ENCODE measurements at regions not wholly inside any gene's neighbourhood (a gene's known extent, or its start where the extent isn't known, plus 50 kb on each side); places are given as distances from the start of the nearest gene placed in this dataset.

DNA sequence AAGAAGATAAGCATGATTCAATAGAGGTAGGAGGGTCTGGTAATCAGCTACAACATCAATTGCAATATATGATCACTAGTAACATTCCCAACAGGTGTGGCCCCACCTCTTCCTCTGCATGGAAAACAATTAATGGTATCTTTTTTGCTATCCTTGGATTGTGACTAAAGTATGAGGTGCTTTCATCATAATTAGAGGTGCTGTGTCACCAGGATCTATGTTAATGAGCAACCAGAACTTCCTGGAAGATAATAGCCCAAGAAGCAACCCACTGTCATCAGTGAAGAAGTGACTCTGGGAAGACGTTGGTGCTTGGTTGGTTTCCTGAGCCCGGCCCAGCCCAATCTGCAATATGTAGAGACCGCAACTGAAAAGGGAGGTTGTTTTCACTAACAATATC is 167.2 kb downstream of the SETD4 start:
- H3K27ac ChIP-seq (ENCODE audit: low read depth, low read length, poor library complexity, severe bottlenecking): no peak overlapping the region
- BruUV-seq (replicated peaks): no TSS peak
- intact Hi-C loops (cut with micrococcal nuclease; ENCODE audit: unreplicated experiment): no loop called here
- TF ChIP-seq EZH2phosphoT487 (IDR thresholded peaks at IDR 0.05; ENCODE audit: borderline replicate concordance, low read depth, low read length): no peak
- TF ChIP-seq, protein P1, sequence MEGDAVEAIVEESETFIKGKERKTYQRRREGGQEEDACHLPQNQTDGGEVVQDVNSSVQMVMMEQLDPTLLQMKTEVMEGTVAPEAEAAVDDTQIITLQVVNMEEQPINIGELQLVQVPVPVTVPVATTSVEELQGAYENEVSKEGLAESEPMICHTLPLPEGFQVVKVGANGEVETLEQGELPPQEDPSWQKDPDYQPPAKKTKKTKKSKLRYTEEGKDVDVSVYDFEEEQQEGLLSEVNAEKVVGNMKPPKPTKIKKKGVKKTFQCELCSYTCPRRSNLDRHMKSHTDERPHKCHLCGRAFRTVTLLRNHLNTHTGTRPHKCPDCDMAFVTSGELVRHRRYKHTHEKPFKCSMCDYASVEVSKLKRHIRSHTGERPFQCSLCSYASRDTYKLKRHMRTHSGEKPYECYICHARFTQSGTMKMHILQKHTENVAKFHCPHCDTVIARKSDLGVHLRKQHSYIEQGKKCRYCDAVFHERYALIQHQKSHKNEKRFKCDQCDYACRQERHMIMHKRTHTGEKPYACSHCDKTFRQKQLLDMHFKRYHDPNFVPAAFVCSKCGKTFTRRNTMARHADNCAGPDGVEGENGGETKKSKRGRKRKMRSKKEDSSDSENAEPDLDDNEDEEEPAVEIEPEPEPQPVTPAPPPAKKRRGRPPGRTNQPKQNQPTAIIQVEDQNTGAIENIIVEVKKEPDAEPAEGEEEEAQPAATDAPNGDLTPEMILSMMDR (conservative IDR thresholded peaks at IDR 0.05; ENCODE audit: low read length): no peak
- no peaks in the 10 kb centered on the region for H3K36me3 ChIP-seq (ENCODE audit: insufficient read depth, low read length)
- no peak overlapping the region for H3K4me3 ChIP-seq (ENCODE audit: low read depth, low read length, poor library complexity, severe bottlenecking)
- H4K20me1 ChIP-seq (ENCODE audit: insufficient read depth, low read length): no peaks in the 10 kb centered on the region
- no peaks in the 10 kb centered on the region for H3K79me2 ChIP-seq (ENCODE audit: insufficient read depth, low read depth, low read length)
- no peak for DNase-seq (ENCODE audit: low spot score)
- H3K9me2 ChIP-seq (ENCODE audit: insufficient read depth, low read length): no peaks in the 10 kb centered on the region
- H2AFZ ChIP-seq (ENCODE audit: low read length): no peak overlapping the region
- no peaks in the 10 kb centered on the region for H3K9me3 ChIP-seq (ENCODE audit: low read length)
- no peak overlapping the region for H3K4me2 ChIP-seq (ENCODE audit: low read length)
- no peaks in the 10 kb centered on the region for H3K4me1 ChIP-seq (ENCODE audit: insufficient read depth, low read length, poor library complexity, severe bottlenecking)
- CTCF ChIA-PET (ENCODE audit: unreplicated experiment): no interaction called here
- POLR2A ChIA-PET: no interaction called here

DNA sequence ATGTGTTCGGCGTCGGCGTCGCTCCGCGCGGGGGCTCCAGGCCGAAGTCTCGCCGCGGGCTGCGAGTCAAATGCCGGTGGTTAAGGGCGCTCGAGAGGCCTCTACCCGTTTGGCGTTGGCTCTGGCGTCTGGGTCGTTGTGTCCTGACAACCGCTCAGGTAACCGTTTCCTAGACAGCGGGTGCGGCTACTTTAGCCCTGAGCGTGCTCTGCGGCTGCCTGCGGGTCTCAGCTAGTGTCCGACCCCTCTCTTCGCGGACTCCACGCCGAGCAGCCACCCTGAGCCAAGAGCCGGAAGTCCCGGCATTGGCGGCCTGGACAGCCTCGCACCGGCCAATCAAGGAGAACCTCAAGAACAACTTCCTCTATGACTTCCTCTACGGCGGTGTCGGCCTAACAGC is 173.4 kb downstream of the SETD4 start:
- no peaks in the 10 kb centered on the region for H3K79me2 ChIP-seq (ENCODE audit: insufficient read depth, low read depth, low read length)
- BruUV-seq (replicated peaks): no TSS peak
- H3K4me1 ChIP-seq (ENCODE audit: insufficient read depth, low read length, poor library complexity, severe bottlenecking): no peaks in the 10 kb centered on the region
- no peaks in the 10 kb centered on the region for H3K9me2 ChIP-seq (ENCODE audit: insufficient read depth, low read length)
- H3K4me2 ChIP-seq (ENCODE audit: low read length): no peak overlapping the region
- H3K9me3 ChIP-seq (ENCODE audit: low read length): no peaks in the 10 kb centered on the region
- H3K4me3 ChIP-seq (ENCODE audit: low read depth, low read length, poor library complexity, severe bottlenecking): no peak overlapping the region
- H3K36me3 ChIP-seq (ENCODE audit: insufficient read depth, low read length): no peaks in the 10 kb centered on the region
- intact Hi-C loops (cut with micrococcal nuclease; ENCODE audit: unreplicated experiment): no loop called here
- ChIA-PET CTCF (ENCODE audit: unreplicated experiment) (no interaction called here), POLR2A (interaction anchor here (0.6 to 0.7 kb wide), 2 partner anchors 54 to 133 kb away, joined by 3 to 4 read pairs; no protein-coding TSS in a partner anchor)
- no peak for DNase-seq (ENCODE audit: low spot score)
- H3K27ac ChIP-seq (ENCODE audit: low read depth, low read length, poor library complexity, severe bottlenecking): no peak overlapping the region
- H4K20me1 ChIP-seq (ENCODE audit: insufficient read depth, low read length): no peaks in the 10 kb centered on the region
- no peak for TF ChIP-seq EZH2phosphoT487 (IDR thresholded peaks at IDR 0.05; ENCODE audit: borderline replicate concordance, low read depth, low read length)
- TF ChIP-seq, protein P1 (conservative IDR thresholded peaks at IDR 0.05; ENCODE audit: low read length): no peak
- no peak overlapping the region for H2AFZ ChIP-seq (ENCODE audit: low read length)

DNA sequence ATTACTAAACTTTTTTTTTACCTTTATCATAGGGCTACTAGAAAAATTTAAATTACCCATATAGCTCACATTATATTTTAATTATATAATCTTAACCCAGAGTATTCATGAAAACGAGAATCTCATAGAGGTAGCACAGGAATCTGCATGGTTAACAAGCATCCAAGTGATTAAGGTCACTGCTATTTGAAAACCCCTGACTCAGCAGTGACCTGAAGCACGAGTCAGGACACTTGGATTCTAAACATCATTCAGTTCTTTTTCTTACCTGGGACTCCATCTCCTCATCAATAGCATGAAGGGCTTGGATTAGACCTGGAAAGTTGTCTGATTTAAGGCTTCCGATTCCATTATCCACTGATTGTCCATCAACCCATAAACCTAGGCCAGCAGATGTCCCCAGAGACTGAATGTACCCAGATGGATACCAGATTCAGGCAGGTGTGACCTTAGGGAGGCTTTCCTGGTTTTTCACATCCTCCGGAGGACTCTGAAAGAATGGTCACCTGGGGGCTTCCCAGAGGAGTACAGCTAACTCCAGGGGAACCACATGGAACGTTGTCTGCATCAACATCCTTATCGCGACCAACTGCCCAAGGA is 174.3 kb downstream of the SETD4 start:
- BruUV-seq (replicated peaks): no TSS peak
- no peak for DNase-seq (ENCODE audit: low spot score)
- Histone ChIP-seq H4K20me1 (ENCODE audit: insufficient read depth, low read length) (no peaks in the 10 kb centered on the region), H2AFZ (ENCODE audit: low read length) (no peak overlapping the region), H3K4me2 (ENCODE audit: low read length) (no peak overlapping the region), H3K4me3 (ENCODE audit: low read depth, low read length, poor library complexity, severe bottlenecking) (no peak overlapping the region), H3K79me2 (ENCODE audit: insufficient read depth, low read depth, low read length) (no peaks in the 10 kb centered on the region), H3K36me3 (ENCODE audit: insufficient read depth, low read length) (no peaks in the 10 kb centered on the region), H3K27ac (ENCODE audit: low read depth, low read length, poor library complexity, severe bottlenecking) (no peak overlapping the region), H3K4me1 (ENCODE audit: insufficient read depth, low read length, poor library complexity, severe bottlenecking) (no peaks in the 10 kb centered on the region), H3K9me2 (ENCODE audit: insufficient read depth, low read length) (no peaks in the 10 kb centered on the region), H3K9me3 (ENCODE audit: low read length) (no peaks in the 10 kb centered on the region)
- TF ChIP-seq, protein P1 (conservative IDR thresholded peaks at IDR 0.05; ENCODE audit: low read length): no peak
- no peak for TF ChIP-seq EZH2phosphoT487 (IDR thresholded peaks at IDR 0.05; ENCODE audit: borderline replicate concordance, low read depth, low read length)
- POLR2A ChIA-PET: interaction anchor here (0.5 kb wide), 1 partner anchor 303 kb away, joined by 3 read pairs; no protein-coding TSS in a partner anchor
- intact Hi-C loops (cut with micrococcal nuclease; ENCODE audit: unreplicated experiment): no loop called here
- CTCF ChIA-PET (ENCODE audit: unreplicated experiment): interaction anchor here (1.0 kb wide), 1 partner anchor 54 kb away, joined by 3 read pairs; no protein-coding TSS in a partner anchor

All from OCI-LY7 (cell line).